COLO829 (cell line): ENCODE measurements at regions not wholly inside any gene's neighbourhood (a gene's known extent, or its start where the extent isn't known, plus 50 kb on each side); places are given as distances from the start of the nearest gene placed in this dataset.

Experiments used
- DNase-seq: peaks from one replicate; pipeline ENCODE4 v3.0.0; 2012; ENCODE audit warnings: low spot score

DNA sequence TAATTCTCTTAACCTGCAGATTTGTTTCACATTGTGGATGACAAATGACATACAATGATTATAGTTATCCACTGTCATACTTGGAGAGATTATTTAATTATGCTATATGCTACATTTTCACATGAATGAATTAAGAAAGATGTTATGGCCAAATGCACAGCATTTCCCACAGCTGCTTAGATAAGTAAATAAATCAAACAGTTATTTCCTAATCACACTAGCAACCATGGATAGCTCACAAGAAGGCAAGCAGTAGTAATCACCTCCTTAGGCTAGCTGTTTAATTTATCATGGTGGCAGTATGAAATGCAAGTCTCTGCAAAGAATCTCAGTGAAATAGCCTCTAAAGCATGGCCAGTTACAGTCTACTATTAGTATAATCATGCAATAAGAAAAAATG lies 1581.5 kb downstream of the NCAM2 start:
- no peak for DNase-seq

DNA sequence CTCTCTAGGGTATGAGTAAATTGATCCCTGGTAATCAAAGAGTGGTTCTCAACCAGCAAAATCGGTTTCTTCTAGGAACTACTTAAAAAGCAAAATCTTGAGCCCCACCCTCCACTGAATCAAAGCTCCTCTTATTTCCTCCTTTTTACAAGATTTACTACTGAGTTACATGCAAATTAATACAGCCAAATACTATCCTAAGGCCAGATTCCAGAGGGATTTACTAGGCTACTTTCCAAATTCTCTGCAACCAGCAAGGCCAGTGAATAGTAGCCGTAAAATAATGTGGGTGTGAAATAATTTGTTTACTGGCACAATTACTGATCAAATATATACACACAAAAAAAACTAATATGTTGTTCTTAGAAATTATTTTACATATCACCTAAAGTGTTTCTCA lies 1583.8 kb downstream of the NCAM2 start:
- peak; percentile 5 for DNase-seq

DNA sequence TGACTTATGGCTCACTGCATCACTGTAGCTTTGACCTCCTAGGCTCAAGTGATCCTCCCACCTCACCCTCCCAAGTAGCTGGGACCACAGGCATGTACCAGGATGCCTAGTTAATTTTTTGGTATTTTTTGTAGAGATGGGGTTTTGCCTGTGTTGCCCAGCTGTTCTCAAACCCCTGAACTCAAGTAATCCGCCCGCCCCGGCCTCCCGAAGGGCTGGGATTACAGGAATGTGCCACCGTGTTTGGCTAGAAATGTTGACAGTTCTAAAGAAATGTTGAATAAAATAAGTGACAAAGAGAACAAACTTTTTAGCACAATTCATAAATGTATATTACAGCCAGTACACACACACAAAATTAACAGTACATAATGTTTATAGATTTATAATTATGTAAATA lies 1586.1 kb downstream of the NCAM2 start:
- no peak for DNase-seq

DNA sequence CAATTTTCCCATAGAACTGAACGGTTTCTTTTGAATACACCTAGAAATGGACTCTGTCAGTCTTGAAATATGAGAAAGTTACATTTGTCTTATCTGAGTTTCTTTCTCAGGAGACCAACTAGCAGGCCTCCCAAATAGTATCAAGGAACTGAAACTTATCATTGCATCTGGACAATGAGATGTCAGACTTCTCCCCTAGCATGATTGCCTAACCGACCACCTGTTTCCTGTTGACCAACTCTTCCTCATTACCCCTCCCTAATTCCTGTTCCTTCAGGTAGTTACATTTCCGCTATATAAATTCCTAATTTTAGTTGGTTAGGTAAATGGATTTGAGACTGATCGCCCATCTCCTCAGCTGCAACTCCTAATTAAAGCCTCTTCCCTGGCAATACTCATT lies 1587.3 kb downstream of the NCAM2 start:
- no peak for DNase-seq

DNA sequence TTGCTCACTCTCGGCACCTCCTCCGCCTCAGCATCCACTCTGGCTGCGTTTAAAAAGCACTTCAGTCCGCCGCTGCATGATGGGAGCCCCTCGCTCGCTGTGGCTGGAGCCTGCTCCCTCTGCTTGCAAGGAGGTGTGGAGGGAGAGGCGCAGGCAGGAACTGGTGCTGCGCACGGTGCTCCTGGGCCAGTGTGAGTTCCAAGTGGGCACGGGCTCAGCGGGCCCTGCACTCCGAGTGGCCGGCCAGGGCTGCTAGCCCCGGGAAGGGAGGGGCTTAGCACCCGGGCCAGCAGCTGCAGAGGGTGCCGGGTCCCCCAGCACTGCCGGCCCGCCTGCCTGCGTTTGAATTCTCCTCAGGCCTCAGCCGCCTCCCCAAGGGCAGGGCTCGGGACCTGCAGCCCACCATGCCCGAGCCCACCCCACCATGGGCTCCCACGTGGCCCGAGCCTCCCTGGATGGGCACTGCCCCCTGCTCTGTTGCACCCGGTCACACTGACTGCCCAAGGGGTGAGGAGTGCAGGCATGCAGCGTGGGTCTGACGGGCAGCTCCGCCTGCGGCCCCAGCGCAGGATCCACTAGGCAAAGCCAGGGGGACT lies 1599.5 kb downstream of the NCAM2 start:
- no peak for DNase-seq

DNA sequence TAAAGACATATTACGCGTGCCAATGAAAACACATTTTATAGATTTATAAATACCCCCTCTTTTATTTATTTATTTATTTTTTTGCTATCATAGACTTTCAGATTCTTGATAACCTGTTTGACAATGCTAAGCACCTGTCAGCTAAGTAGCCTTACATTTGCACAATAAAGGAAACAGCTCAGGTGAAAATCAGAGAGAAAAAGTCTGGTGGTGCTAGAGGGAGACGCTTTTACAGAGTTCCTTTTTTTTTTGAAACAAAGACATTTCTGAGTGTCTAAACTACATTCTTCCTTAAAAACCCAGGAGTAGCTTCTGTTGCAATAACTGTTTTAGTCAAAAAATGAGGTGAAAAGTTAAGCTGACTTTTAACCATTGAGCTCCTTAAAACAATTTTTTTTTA lies 1611.6 kb downstream of the NCAM2 start:
- DNase-seq, result no peak

DNA sequence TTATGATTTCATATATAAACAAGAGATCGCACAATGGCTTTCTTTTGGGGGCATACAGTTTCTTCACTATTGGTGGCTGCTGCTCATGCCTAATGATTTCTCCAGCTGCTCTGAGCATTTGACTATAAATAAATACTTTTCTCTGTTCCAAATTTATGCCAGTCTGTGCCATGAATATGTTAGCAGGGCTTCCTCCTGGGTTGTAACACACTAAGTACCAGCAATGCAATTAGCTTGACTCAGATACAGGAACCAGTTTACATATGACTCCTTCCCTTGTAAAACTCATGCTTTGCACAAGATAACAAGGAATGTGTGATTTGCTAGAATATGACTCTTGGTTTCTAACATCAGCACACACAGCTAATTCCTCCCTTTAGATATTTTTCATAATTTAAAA lies 1629.7 kb downstream of the NCAM2 start:
- no peak for DNase-seq

DNA sequence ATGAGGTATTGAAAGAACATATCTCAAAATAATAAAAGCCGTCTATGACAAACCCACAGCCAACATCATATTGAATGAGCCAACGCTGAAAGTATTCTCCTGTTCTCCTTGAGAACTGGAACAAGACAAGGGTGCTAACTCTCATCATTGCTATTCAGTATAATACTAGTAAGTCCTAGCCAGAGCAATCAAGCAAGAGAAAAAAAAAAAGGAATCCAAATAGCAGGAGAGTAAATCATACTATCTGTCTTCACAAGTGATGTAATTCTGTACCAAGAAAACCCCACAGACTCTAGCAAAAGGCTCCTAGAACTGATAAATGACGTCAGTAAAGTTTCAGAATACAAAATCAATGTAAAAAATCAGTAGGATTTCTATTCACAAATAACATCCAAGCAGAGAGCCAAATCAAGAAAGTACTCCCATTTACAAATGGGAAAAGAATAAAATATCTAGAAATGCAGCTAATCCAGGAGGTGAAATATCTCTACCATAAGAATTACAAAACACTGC lies 1632.8 kb downstream of the NCAM2 start:
- no peak for DNase-seq

DNA sequence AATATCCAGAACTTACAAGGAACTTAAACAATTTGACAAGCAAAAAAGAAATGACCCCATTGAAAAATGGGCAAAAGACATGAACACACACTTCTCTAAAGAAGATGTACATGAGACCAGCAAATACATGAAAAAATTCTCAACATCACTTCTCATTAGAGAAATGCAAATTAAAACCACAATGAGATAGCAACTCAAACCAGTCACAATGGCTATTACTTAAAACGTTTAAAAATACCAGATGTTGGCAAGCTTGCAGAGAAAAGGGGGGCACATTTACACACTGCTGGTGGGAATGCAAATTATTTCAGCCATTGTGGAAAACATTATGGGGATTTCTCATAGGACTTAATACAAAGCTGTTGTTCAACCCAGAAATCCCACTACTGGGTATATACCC lies 1634.0 kb downstream of the NCAM2 start:
- DNase-seq, result no peak

DNA sequence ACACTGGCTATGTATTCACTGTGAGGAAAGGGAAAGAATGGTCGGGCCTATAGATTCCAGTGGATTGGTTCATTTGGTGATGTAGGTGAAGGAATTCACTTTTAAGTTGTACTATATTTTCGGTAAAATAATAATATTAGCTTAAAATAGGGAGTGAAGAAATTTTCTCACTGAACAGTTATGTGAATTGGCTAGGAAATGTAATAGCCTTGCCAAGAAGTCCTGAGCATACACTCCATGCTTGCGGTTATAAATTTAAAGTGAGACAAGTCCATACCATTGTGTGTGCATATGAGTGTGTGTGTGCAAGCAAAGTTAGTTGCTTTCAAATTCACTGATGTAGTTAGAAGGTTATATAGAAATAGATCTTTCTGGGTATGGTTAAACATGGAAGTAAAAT lies 1651.0 kb downstream of the NCAM2 start:
- DNase-seq, result no peak

DNA sequence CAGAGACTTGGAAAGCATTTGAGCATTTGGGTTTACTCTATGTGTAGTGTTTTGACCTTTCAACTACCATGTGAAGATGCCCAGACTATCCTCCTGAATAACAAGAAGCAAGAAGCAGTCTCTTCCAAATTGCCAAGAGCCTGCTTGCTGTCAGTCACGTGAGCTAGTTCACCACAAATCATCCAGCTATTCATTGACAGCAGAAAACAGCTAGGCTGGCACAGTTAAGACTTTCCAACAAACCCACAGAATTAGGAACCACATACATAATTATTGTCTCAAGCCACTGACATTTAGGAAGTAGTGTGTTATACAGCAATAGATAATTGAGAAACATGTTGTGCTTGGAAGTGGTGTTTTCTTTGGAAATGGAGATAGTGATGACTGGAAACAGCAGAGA lies 1652.0 kb downstream of the NCAM2 start:
- no peak for DNase-seq

DNA sequence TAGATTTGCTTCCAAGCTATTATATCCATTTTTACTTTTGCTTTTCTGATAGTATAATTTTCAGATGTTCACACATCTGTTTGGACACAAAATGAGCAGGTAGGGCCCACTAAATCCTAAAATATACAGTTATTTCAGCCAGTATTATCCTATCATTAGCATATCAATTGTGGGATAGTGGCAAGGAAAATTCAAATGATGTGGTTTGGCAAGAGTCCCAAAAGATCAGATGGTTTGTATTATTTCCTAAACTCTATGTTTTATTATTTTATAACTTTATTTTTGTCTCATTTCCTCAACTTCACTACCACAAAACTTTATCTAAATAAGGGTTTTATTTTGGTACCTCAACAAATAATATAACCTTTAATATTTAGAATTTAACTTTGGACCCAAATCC lies 1659.6 kb downstream of the NCAM2 start:
- DNase-seq, result no peak

DNA sequence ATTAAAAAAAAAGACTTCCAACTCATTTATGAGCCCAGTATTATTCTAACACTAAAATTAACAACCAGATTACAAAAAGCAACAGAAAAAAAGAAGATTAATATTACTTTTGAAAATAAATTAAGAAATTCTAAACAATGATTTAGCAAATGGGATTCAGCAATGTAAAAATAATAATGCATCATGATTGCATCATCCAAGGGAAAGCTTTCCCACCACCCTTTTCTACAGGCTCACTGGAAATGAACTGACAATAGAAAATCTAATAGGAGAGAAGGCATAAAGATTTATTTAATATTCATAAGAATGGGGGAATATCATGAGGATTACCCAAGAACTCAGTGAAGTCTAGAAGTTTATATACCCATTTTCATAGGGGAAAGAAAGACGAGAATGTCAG lies 1671.9 kb downstream of the NCAM2 start:
- no peak for DNase-seq

DNA sequence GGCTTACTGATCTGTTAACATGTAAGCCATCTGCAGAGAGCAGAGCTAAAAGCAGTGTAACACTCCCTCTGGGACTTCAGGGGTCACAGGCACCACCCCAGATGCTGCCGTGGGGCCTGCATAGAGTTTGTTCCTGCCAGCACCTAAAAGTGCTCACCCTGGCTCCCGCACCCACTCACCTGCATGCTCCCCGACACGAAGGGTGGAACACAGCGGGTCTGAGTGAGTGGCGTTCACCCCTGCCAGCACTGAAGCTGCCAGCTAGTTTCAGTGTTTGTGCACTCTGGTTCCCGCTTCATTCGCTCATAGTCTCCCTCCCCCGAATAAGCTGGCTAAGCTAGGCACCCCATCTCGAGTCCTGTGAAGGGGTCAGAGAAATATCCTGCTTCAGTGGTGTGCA lies 1681.0 kb downstream of the NCAM2 start:
- no peak for DNase-seq

DNA sequence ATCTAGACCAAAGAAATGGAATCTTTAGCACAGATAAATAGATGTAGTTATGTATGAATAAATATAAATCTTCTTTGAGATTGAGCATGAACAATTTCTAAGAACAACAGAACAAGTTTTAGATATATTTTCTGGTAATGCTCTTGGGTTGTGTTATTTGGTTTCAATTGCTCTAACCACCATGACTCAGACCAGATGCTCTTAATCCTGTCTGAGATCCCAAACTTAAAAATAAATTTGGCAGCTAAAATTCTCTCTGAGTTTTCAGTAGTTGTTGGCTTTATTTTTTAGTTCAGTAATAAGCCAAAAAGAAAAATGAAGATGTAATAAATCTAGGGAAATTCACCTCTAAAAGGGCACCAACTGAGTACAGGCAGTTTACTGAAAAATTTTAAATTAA lies 1693.4 kb downstream of the NCAM2 start:
- no peak for DNase-seq

DNA sequence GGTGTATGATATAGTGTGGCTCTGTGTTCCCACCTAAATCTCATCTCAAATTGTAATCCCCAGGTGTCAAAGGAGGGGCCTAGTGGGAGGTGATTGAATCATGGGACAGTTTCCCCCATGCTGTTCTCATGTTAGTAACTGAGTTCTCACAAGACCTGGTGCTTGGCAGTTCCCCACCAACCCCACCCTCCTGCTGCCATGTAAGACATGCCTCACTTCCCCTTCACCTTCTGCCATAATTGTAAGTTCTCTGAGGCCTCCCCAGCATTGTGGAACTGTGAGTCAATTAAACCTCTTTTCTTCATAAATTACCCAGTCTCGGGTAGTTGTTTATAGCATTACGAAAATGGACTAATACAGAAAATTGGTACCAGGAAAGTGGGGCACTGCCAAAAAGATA lies 1705.3 kb downstream of the NCAM2 start:
- no peak for DNase-seq

DNA sequence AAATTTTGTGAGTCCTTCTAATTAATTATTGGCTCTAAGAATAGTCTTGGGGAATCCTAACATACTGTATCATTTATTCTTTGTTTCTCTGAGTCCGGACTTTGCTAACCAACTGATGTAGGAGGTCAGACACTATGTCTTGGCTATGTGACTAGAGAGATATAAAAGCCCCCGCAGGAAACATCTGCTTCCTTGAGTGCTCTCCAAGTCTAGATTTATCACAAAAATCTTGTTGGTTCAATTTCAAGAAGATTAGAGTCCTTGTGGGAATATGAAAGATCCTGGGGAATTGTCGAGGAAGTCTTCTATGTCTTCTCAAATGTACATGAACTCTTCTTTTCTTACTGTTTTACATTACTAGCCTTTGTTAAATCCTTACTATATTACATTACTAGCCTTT lies 1712.5 kb downstream of the NCAM2 start:
- no peak for DNase-seq

DNA sequence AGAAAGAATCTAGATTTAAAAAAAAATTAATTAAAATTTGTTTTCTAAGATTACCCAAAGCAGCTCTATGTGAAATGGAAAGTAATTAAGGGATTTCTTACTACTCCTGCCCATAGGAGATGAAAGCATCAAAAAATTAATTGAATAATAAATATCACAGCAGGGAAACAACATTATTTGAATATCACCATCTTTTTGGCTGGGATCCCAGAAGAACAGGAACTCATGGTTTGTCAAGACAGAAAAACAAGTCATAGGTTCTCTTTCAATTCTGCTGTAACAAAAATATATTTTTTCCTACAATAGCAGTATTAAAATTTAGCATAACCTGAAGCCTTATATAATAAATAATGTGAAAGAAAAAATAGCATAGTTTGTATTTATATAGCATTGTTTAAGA lies 1713.4 kb downstream of the NCAM2 start:
- DNase-seq, result no peak

DNA sequence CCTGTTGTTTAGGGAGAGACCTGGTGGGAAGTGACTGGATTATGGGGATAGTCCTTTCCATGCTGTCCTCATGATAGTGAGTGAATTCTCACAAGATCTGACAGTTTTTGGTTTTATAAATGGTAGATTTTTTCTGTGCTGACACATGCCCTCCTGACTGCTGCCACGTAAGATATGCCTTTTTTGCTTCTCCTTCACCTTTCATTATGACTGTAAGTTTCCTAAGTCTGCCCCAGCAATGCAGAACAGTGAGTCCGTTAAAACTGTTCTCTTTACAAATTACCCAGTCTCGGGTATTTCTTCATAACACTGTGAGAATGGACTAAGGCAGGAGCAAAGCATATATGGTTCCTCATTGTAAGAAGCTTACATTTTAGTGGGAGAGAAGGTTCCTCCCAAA lies 1727.2 kb downstream of the NCAM2 start:
- no peak for DNase-seq

DNA sequence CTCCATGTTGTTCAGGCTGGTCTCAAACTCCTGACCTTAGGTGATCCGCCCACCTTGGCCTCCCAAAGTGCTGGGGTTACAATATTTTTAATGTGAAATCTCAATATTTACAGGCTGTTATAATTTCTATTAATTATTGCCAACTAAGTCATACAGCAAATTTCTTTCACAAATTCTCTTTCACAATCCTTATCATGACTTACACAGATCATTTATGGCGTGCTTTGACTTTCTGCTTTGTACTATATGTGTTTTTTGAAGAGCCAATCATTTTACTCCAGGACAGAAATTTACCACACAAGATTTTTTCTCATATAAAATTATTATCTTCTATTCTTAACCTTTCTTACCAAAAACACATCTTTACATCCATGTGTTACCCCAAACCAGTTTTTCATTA lies 1729.9 kb downstream of the NCAM2 start:
- no peak for DNase-seq

DNA sequence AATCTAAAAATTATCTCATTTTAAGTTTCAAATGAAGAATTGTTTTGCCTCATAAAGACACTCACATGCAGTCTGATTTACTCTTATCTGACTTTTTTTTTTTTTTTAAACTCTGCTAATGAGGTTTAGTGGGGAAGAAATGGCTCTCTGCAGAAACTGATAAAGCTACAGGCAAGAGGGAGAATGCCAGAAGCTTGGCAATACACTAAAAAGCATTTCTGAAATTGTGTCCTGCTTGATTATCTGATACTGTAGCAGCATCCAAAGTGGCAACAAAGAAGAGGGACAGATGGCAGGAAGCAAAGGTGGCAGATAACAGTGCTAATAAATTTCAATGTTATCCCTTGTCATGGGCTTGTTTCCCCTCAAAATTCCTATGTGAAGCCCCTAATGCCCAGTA lies 1744.9 kb downstream of the NCAM2 start:
- DNase-seq, result no peak

DNA sequence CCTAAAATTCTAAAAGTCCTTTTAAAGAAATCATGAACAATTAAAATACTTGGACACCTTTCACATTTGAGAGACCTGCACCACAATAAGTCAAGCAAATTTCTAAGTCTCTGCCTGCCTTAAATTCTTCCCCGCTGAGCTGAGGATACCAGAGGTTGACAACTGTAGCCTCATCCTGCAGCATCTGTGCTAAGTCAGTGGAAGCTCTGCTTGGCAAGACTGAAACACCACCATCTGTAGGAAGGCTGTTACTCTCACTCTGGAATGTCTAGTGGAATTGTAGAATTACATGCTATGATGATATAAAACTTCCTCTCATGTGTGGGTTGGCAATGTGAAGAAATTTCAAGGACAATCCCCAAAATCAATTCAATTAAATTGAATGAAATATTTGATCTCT lies 1756.5 kb downstream of the NCAM2 start:
- no peak for DNase-seq

DNA sequence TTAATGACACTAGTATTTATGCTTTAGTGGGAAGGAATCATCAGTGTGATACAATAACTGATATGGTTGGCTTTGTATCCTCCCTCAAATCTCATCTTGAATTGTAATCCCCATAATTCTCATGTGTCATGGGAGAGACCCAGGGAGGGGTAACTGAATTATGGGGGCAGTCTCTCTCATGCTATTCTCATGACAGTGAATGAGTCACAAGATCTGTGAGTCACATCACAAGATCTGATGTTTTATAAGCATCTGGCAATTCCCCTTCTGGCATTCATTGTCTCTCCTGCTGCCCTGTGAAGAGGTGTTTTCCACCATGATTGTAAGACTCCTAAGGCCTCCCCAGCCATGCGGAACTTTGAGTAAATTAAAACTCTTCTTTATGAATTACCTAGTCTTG lies 1760.3 kb downstream of the NCAM2 start:
- peak; percentile 3 for DNase-seq

DNA sequence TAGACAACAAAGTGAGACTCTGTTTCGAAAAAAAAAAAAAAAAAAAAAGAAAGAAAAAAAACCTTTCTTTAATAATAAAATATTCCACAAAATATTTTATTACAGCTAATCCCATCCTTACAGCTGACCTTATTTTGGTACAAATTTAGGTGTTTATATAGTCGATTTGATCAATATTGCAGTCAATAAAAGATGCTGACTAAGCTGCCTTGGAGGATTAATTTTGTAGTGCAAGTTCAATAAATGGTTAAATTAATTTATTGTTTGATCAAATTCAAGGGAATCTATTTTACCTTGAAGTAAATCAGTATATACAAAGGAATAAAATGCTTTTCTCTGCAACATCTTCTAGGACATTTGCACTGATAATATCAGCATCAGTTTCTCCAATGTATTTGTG lies 1764.3 kb downstream of the NCAM2 start:
- no peak for DNase-seq

DNA sequence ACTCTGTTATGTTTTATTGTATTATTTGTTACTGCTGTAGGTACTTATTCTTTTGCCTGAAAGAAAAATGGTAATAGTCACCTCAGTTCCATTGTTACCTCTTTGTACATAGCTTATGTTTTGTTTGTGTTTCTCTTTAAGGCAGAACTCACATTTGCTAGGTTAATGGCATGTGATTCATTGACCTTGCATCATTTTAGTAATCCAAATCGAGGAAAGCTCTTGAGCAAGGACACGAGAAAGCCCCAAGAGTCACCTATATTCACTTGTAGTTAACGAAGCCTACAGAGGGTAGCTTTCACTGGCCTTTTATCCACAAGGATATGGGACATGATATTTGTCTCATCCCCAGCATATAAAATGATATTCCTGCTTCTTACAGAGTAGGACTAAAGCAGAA lies 1765.2 kb downstream of the NCAM2 start:
- no peak for DNase-seq
